Suprapubic skin (tissue), 4 donors: ENCODE measurements at regions not wholly inside any gene's neighbourhood (a gene's known extent, or its start where the extent isn't known, plus 50 kb on each side); places are given as distances from the start of the nearest gene placed in this dataset.

Source experiments
- DNase-seq, 2 donors: peaks; one replicate each; pipeline ENCODE4 v3.0.0-alpha.2; 2019; ENCODE audit warnings: low spot score in 2 of 2
- H3K27ac ChIP-seq: fragments of 200-600 bp; sonication (generic); one replicate; pipeline ENCODE4 v1.5.1; 2019
- H3K27me3 ChIP-seq: fragments of 200-600 bp; sonication (generic); one replicate; pipeline ENCODE4 v1.5.1; 2019
- H3K36me3 ChIP-seq: fragments of 200-600 bp; sonication (generic); one replicate; pipeline ENCODE4 v1.5.1; 2019
- H3K4me1 ChIP-seq: fragments of 200-600 bp; sonication (generic); one replicate; pipeline ENCODE4 v1.5.1; 2019
- H3K4me3 ChIP-seq: fragments of 200-600 bp; sonication (generic); one replicate; pipeline ENCODE4 v1.5.1; 2019; ENCODE audit warnings: mild to moderate bottlenecking
- H3K9me3 ChIP-seq: fragments of 200-600 bp; sonication (generic); one replicate; pipeline ENCODE4 v1.5.1; 2019
- EP300 ChIP-seq: sonication (generic); formaldehyde crosslinking; IDR thresholded peaks from one replicate; pipeline ENCODE4 v1.6.1; 2017; ENCODE audit warnings: antibody characterized with exemption
- POLR2A ChIP-seq, 2 donors: fragments of 450-650 bp; IDR thresholded peaks; one replicate each; pipeline ENCODE4 v1.6.1; 2017; ENCODE audit warnings: antibody characterized with exemption in 2 of 2, mild to moderate bottlenecking in 2 of 2, moderate library complexity in 2 of 2
- POLR2AphosphoS5 ChIP-seq, 3 donors: sonication (generic); formaldehyde crosslinking; IDR thresholded peaks; one replicate each; pipeline ENCODE4 v1.6.1; 2017; ENCODE audit warnings: antibody characterized with exemption in 3 of 3
- WGBS: methylation state at CpG from one replicate; pipeline ENCODE4 v1.1.5; 2018; 5-methylcytosine and 5-hydroxymethylcytosine counted together
- TF ChIP-seq, protein P1 (sequence below), 2 donors: fragments of 200-600 bp in 1 of 2; fragments of 450-650 bp in 1 of 2; sonication (generic) in 1 of 2; IDR thresholded peaks; one replicate each; pipeline ENCODE4 v1.5.1; 2016 to 2019; ENCODE audit warnings: antibody characterized with exemption in 2 of 2, mild to moderate bottlenecking in 1 of 2, moderate library complexity in 1 of 2

- Histone ChIP-seq H3K36me3 (no peaks in the 10 kb centered on the region), H3K27ac (no peak overlapping the region), H3K4me1 (no peaks in the 10 kb centered on the region), H3K27me3 (no peaks in the 10 kb centered on the region), H3K4me3 (no peak overlapping the region), H3K9me3 (no peaks in the 10 kb centered on the region)
- no peak for DNase-seq
- TF ChIP-seq EP300: no peak
- no peak for TF ChIP-seq POLR2AphosphoS5 (IDR thresholded peaks at IDR 0.05)
- TF ChIP-seq, protein P1, sequence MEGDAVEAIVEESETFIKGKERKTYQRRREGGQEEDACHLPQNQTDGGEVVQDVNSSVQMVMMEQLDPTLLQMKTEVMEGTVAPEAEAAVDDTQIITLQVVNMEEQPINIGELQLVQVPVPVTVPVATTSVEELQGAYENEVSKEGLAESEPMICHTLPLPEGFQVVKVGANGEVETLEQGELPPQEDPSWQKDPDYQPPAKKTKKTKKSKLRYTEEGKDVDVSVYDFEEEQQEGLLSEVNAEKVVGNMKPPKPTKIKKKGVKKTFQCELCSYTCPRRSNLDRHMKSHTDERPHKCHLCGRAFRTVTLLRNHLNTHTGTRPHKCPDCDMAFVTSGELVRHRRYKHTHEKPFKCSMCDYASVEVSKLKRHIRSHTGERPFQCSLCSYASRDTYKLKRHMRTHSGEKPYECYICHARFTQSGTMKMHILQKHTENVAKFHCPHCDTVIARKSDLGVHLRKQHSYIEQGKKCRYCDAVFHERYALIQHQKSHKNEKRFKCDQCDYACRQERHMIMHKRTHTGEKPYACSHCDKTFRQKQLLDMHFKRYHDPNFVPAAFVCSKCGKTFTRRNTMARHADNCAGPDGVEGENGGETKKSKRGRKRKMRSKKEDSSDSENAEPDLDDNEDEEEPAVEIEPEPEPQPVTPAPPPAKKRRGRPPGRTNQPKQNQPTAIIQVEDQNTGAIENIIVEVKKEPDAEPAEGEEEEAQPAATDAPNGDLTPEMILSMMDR (IDR thresholded peaks at IDR 0.05): no peak
- TF ChIP-seq POLR2A (IDR thresholded peaks at IDR 0.05): no peak
- WGBS: 97% methylated on average over 2 of the region's 2 CpGs
Measured at GRCh38 chr2:34423301-34423700, 824.2 kb upstream of the FAM98A start.

- Histone ChIP-seq H3K27ac (no peak overlapping the region), H3K27me3 (no peaks in the 10 kb centered on the region), H3K4me1 (no peaks in the 10 kb centered on the region), H3K9me3 (no peaks in the 10 kb centered on the region), H3K36me3 (no peaks in the 10 kb centered on the region), H3K4me3 (no peak overlapping the region)
- DNase-seq: no peak
- TF ChIP-seq POLR2A (IDR thresholded peaks at IDR 0.05) (no peak), EP300 (no peak), POLR2AphosphoS5 (IDR thresholded peaks at IDR 0.05) (no peak)
- TF ChIP-seq, protein P1 (IDR thresholded peaks at IDR 0.05): no peak
Measured at GRCh38 chr2:34419856-34420255, 820.8 kb upstream of the FAM98A start.

- DNase-seq: no peak
- Histone ChIP-seq H3K27ac (no peak overlapping the region), H3K9me3 (no peaks in the 10 kb centered on the region), H3K4me3 (no peak overlapping the region), H3K4me1 (no peaks in the 10 kb centered on the region), H3K36me3 (no peaks in the 10 kb centered on the region), H3K27me3 (no peaks in the 10 kb centered on the region)
- TF ChIP-seq, protein P1 (IDR thresholded peaks at IDR 0.05): no peak
- TF ChIP-seq POLR2A (IDR thresholded peaks at IDR 0.05) (no peak), EP300 (no peak), POLR2AphosphoS5 (IDR thresholded peaks at IDR 0.05) (no peak)
- 54% methylated on average over 2 of the region's 2 CpGs for WGBS
Measured at GRCh38 chr2:34416856-34417255, 817.8 kb upstream of the FAM98A start.

DNA sequence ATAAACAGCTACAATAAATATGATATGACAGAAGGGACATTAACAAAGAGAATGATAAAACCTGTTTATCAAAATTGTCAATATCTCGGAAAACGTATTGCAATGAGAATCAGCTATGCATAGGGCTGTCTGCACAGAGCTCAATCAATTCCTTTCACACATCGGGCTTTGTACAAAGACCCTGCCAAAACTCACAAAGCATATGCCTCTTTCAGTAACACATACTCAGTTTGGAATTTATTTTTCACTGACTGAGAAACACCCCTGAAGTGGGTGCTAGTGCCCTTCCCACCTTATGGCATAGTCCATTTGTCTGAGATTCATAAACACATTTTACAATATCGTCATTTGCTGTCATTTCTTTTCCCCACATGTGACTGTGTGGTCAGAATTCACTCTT is 815.8 kb upstream of the FAM98A start:
- DNase-seq: no peak
- WGBS: 88% methylated on average over 4 of the region's 4 CpGs
- Histone ChIP-seq H3K27ac (no peak overlapping the region), H3K27me3 (no peaks in the 10 kb centered on the region), H3K9me3 (no peaks in the 10 kb centered on the region), H3K36me3 (no peaks in the 10 kb centered on the region), H3K4me1 (no peaks in the 10 kb centered on the region), H3K4me3 (no peak overlapping the region)
- TF ChIP-seq, protein P1 (IDR thresholded peaks at IDR 0.05): no peak
- TF ChIP-seq POLR2A (IDR thresholded peaks at IDR 0.05) (no peak), POLR2AphosphoS5 (IDR thresholded peaks at IDR 0.05) (no peak), EP300 (no peak)

DNA sequence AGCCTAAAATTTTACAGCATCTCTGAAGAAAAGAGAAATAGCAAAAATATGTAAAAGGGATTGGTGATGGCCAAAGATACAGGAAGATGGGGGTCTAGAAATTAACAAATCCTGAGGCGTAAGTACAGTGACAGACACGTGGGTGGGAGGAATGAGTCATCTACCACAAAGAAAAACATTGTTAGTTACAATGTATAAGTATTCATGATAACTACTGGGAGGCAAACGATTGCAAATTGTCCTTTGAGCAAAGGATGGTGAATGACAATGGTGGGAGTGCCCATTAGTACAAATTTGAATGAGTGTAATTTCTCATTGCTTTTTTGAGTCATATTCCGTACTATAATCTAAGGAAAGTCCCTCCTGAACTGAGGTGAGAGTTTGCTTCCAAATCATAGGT is 809.0 kb upstream of the FAM98A start:
- Histone ChIP-seq H3K9me3 (no peaks in the 10 kb centered on the region), H3K27ac (no peak overlapping the region), H3K4me1 (no peaks in the 10 kb centered on the region), H3K36me3 (no peaks in the 10 kb centered on the region), H3K4me3 (no peak overlapping the region), H3K27me3 (no peaks in the 10 kb centered on the region)
- WGBS: 52% methylated on average over 4 of the region's 4 CpGs
- TF ChIP-seq EP300 (no peak), POLR2AphosphoS5 (IDR thresholded peaks at IDR 0.05) (no peak)
- DNase-seq: no peak

GRCh38 chr2:34403512-34403911 is 804.4 kb upstream of the FAM98A start:
- H3K27ac ChIP-seq: no peak overlapping the region
- DNase-seq: no peak
- 93% methylated on average over 2 of the region's 2 CpGs for WGBS
- TF ChIP-seq POLR2A (IDR thresholded peaks at IDR 0.05): no peak
- TF ChIP-seq, protein P1 (IDR thresholded peaks at IDR 0.05): no peak
- TF ChIP-seq POLR2AphosphoS5 (IDR thresholded peaks at IDR 0.05): no peak
- TF ChIP-seq EP300: no peak
- H3K36me3 ChIP-seq: no peaks in the 10 kb centered on the region
- no peaks in the 10 kb centered on the region for H3K4me1 ChIP-seq
- no peaks in the 10 kb centered on the region for H3K27me3 ChIP-seq
- no peaks in the 10 kb centered on the region for H3K9me3 ChIP-seq
- H3K4me3 ChIP-seq: no peak overlapping the region
